Right lobe of liver (tissue), 6 donors: ENCODE measurements at regions not wholly inside any gene's neighbourhood (a gene's known extent, or its start where the extent isn't known, plus 50 kb on each side); places are given as distances from the start of the nearest gene placed in this dataset.

Experiments
- ATAC-seq, 4 donors: fragments of 200-7000 bp; cut with Tn5 transposase; one replicate each; pipeline ENCODE4 v1.9.1; 2020; ENCODE audit warnings: mild to moderate bottlenecking in 4 of 4, moderate library complexity in 4 of 4
- DNase-seq, 3 donors: peaks; one replicate each; pipeline ENCODE4 v3.0.0-alpha.2; 2020
- H3K27ac ChIP-seq, 3 donors: fragments of 200-600 bp; one replicate each; pipeline ENCODE4 v1.8.0; 2022
- H3K27me3 ChIP-seq, 2 donors: fragments of 200-600 bp; one replicate each; pipeline ENCODE4 v1.8.0; 2022
- H3K36me3 ChIP-seq, 4 donors: fragments of 200-600 bp; sonication (generic) in 1 of 4; one replicate each; pipeline versions ENCODE4 v1.5.1 to v1.8.0; 2017 to 2022; ENCODE audit warnings: control low read depth in 1 of 4
- H3K4me1 ChIP-seq, 4 donors: fragments of 200-600 bp; sonication (generic) in 1 of 4; one replicate each; pipeline versions ENCODE4 v1.5.1 to v1.8.0; 2017 to 2022; ENCODE audit warnings: control low read depth in 1 of 4
- H3K4me3 ChIP-seq, 3 donors: fragments of 200-600 bp; one replicate each; pipeline ENCODE4 v1.8.0; 2022
- H3K9me3 ChIP-seq, 4 donors: fragments of 200-600 bp; sonication (generic) in 1 of 4; one replicate each; pipeline versions ENCODE4 v1.5.1 to v1.8.0; 2017 to 2022; ENCODE audit warnings: control low read depth in 1 of 4
- CTCF ChIP-seq, 4 donors: fragments of 200-600 bp in 3 of 4; fragments of 450-650 bp in 1 of 4; IDR thresholded peaks; one replicate each; pipeline versions ENCODE4 v1.5.1 to v1.8.0; 2016 to 2022; ENCODE audit warnings: antibody characterized with exemption in 4 of 4, mild to moderate bottlenecking in 2 of 4
- POLR2A ChIP-seq: fragments of 450-650 bp; IDR thresholded peaks from one replicate; pipeline ENCODE4 v1.6.1; 2017; ENCODE audit warnings: antibody characterized with exemption, mild to moderate bottlenecking
- WGBS: methylation state at CpG from one replicate; pipeline ENCODE4 v1.1.6; 2018; ENCODE audit warnings: low coverage, low lambda C conversion rate; ENCODE audit not compliant: insufficient coverage; ENCODE audit errors: missing lambda C conversion rate; 5-methylcytosine and 5-hydroxymethylcytosine counted together
- intact Hi-C, 2 donors: fragments of 100-400 bp; cut with DNase I; formaldehyde crosslinking; loops; one replicate each; pipeline versions ENCODE4 v1.11.2 to v1.14.1; 2022
- donor health status: DM: no; HTN: yes; CAD: no.
- donor health status: DM: no; HTN: no; CAD: no.
- donor health status: DM: no; HTN: no; CAD: no.
- donor health status: DM: no; HTN: yes; CAD: no.
- donor health status: DM: no; HTN: yes; CAD: no.

GRCh38 chr1:218585511-218586184 is 240.5 kb downstream of the TGFB2 start:
- H3K36me3 ChIP-seq, result no peaks in the 10 kb centered on the region
- DNase-seq (no peak), ATAC-seq (peak in 2 of 4 donors; percentile 25)
- intact Hi-C loops, result no loop called here
- no peak overlapping the region for H3K27ac ChIP-seq
- TF ChIP-seq POLR2A (no peak), CTCF (IDR thresholded peaks at IDR 0.05) (no peak)
- no peaks in the 10 kb centered on the region for H3K4me1 ChIP-seq
- H3K4me3 ChIP-seq, result no peak overlapping the region
- no peaks in the 10 kb centered on the region for H3K27me3 ChIP-seq
- H3K9me3 ChIP-seq, result no peaks in the 10 kb centered on the region
- WGBS, result 57% methylated on average over 5 of the region's 10 CpGs

GRCh38 chr1:218587900-218588299 is 242.8 kb downstream of the TGFB2 start:
- Histone ChIP-seq H3K4me3 (no peak overlapping the region), H3K4me1 (no peaks in the 10 kb centered on the region), H3K27ac (no peak overlapping the region), H3K27me3 (no peaks in the 10 kb centered on the region), H3K36me3 (no peaks in the 10 kb centered on the region), H3K9me3 (no peaks in the 10 kb centered on the region)
- DNase-seq (no peak), ATAC-seq (no peak)
- TF ChIP-seq CTCF (IDR thresholded peaks at IDR 0.05) (no peak), POLR2A (no peak)
- intact Hi-C loops, result no loop called here
- 78% methylated on average over 2 of the region's 2 CpGs for WGBS

GRCh38 chr1:218588540-218589172 is 243.5 kb downstream of the TGFB2 start:
- 16% methylated on average over 13 of the region's 13 CpGs for WGBS
- Histone ChIP-seq H3K27ac (no peak overlapping the region), H3K36me3 (no peaks in the 10 kb centered on the region), H3K27me3 (no peaks in the 10 kb centered on the region), H3K4me1 (no peaks in the 10 kb centered on the region), H3K4me3 (no peak overlapping the region), H3K9me3 (no peaks in the 10 kb centered on the region)
- no peak for DNase-seq
- TF ChIP-seq CTCF (IDR thresholded peaks at IDR 0.05), result no peak
- no peak for TF ChIP-seq POLR2A
- ATAC-seq, result peak in 3 of 4 donors; percentile 28 to 61 (median 29)
- intact Hi-C loops, result no loop called here

- no peak overlapping the region for H3K27ac ChIP-seq
- H3K4me1 ChIP-seq, result no peaks in the 10 kb centered on the region
- no peaks in the 10 kb centered on the region for H3K9me3 ChIP-seq
- 59% methylated on average over 6 of the region's 6 CpGs for WGBS
- H3K36me3 ChIP-seq, result no peaks in the 10 kb centered on the region
- no peak for TF ChIP-seq CTCF (IDR thresholded peaks at IDR 0.05)
- no peak for TF ChIP-seq POLR2A
- intact Hi-C loops, result no loop called here
- H3K27me3 ChIP-seq, result no peaks in the 10 kb centered on the region
- DNase-seq (no peak), ATAC-seq (no peak)
- no peak overlapping the region for H3K4me3 ChIP-seq
Observed at GRCh38 chr1:218589487-218589886, 244.4 kb downstream of the TGFB2 start.
